SK-N-MC (cell line): ENCODE measurements at regions not wholly inside any gene's neighbourhood (a gene's known extent, or its start where the extent isn't known, plus 50 kb on each side); places are given as distances from the start of the nearest gene placed in this dataset.

Experiments used
- EZH2 ChIP-seq: fragments of 200-600 bp; sonication (generic); IDR thresholded peaks from one replicate; pipeline ENCODE4 v1.6.1; 2017; ENCODE audit warnings: antibody characterized with exemption
- FOXP2 ChIP-seq: optimal IDR thresholded peaks from 2 replicates; pipeline ENCODE3; 2011; ENCODE audit warnings: mild to moderate bottlenecking, moderate library complexity; ENCODE audit not compliant: insufficient read depth; ENCODE audit errors: extremely low read length, control extremely low read depth
- POLR2AphosphoS5 ChIP-seq: IDR thresholded peaks from 2 replicates; pipeline ENCODE4 v1.6.1; 2012; ENCODE audit warnings: mild to moderate bottlenecking, low read depth, low read length, borderline replicate concordance

- TF ChIP-seq POLR2AphosphoS5 = no peak
- no peak for TF ChIP-seq EZH2
- no peak for TF ChIP-seq FOXP2
Measured at GRCh38 chr11:134517115-134517514, 105.1 kb upstream of the B3GAT1 start.
